ENCODE measurements at regions not wholly inside any gene's neighbourhood (a gene's known extent, or its start where the extent isn't known, plus 50 kb on each side); places are given as distances from the start of the nearest gene placed in this dataset.
"Not testable (repeated sequence)": the region's sequence is repeated elsewhere in the genome, so short reads cannot be mapped to it uniquely, and the experiment has no call there.

DNA sequence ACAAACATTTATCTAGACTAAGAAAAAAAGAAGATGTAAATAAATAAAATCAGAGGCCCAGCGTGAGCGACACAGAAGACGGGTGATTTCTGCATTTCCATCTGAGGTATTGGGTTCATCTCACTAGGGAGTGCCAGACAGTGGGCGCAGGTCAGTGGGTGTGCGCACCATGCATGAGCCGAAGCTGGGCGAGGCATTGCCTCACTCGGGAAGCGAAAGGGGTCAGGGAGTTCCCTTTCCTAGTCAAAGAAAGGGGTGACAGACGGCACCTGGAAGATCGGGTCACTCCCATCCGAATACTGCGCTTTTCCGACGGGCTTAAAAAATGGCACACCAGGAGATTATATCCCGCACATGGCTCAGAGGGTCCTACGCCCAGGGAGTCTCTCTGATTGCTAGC, 79.5 kb upstream of the ABCD2 start:
- DNase-seq (ENCODE audit: extremely low read depth, low read depth), result not testable (repeated sequence)

DNA sequence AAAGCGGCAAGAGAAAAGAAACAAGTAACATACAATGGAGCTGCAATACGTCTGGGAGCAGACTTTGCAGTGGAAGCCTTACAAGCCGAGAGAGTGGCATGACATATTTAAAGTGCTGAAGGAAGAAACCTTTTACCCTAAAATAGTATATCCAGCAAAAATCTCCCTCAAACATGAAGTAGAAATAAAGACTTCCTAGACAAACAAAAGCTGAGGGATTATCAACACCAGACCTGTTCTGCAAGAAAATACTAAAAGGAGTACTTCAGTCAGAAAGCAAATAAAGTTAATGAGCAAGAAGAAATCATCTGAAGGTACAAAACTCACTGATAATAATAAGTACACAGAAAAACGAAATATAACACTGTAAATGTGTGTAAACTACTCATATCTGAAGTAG, 77.5 kb upstream of the ABCD2 start:
- no peak for DNase-seq (ENCODE audit: extremely low read depth, low read depth)
- TF ChIP-seq, protein P1, sequence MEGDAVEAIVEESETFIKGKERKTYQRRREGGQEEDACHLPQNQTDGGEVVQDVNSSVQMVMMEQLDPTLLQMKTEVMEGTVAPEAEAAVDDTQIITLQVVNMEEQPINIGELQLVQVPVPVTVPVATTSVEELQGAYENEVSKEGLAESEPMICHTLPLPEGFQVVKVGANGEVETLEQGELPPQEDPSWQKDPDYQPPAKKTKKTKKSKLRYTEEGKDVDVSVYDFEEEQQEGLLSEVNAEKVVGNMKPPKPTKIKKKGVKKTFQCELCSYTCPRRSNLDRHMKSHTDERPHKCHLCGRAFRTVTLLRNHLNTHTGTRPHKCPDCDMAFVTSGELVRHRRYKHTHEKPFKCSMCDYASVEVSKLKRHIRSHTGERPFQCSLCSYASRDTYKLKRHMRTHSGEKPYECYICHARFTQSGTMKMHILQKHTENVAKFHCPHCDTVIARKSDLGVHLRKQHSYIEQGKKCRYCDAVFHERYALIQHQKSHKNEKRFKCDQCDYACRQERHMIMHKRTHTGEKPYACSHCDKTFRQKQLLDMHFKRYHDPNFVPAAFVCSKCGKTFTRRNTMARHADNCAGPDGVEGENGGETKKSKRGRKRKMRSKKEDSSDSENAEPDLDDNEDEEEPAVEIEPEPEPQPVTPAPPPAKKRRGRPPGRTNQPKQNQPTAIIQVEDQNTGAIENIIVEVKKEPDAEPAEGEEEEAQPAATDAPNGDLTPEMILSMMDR (IDR thresholded peaks at IDR 0.05; ENCODE audit: low read depth, low read length), result no peak

DNA sequence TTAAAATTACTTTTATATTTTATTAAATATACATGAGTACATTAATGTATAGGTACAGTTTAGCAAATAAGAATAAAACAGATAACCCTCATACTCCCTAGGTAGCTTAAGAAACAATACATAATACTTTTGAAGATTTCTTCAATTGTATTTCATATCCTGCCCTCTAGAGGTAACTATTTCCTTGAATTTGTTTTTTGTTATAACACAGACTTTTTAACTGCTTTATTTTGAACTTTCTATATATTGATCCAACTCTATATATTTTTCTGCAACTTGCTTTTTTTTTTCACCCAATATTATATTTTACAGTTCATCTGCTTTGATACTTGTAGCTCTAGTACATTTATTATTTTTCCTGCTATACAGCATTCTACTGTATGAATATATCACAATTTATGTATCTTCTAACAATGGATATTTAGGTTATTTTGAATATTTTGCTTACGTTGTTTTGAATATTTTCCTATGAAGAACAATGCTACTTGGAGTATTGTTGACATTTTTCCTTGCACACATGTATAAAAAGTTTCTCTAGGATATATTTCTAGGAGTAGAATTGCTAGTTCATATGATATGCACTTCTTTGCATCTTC, 72.8 kb upstream of the ABCD2 start:
- DNase-seq (ENCODE audit: extremely low read depth, low read depth), result no peak
- TF ChIP-seq, protein P1 (IDR thresholded peaks at IDR 0.05; ENCODE audit: low read depth, low read length), result peak; percentile 20

DNA sequence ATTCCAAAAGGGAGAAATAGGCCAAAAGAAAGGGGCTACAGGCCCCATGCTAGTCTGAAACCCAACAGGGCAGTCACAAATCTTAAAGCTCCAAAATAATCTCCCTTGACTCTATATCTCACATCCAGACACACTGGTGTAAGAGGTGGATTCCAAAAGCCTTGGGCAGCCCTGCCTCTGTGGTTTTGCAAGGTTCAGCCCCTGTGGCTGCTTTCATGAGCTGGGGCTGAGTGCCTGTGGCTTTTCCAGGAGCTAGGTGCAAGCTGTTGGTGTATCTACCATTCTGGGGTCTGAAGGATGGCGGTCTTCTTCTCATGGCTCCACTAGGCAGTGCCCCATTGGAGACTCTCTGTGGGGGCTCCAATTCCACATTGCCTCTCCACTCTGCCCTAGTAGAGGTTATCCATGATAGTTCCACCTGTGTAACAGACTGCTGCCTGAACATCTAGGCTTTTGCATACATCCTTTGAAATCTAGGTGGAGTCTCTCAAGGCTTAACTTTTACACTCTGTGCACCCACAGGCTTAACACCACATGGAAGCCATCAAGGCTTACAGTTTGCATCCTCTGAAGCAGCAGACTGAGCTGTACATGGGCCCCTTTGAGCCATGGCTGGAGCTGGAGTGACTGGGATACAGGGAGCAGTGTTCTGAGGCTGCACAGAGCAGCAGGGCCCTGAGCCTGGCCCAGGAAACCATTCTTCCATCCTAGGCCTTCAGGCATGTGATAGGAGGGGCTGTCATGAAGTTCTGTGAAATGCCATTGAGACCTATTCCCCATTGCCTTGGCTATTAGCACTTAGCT, 66.5 kb upstream of the ABCD2 start:
- TF ChIP-seq, protein P1 (IDR thresholded peaks at IDR 0.05; ENCODE audit: low read depth, low read length), result no peak
- DNase-seq (ENCODE audit: extremely low read depth, low read depth), result no peak

DNA sequence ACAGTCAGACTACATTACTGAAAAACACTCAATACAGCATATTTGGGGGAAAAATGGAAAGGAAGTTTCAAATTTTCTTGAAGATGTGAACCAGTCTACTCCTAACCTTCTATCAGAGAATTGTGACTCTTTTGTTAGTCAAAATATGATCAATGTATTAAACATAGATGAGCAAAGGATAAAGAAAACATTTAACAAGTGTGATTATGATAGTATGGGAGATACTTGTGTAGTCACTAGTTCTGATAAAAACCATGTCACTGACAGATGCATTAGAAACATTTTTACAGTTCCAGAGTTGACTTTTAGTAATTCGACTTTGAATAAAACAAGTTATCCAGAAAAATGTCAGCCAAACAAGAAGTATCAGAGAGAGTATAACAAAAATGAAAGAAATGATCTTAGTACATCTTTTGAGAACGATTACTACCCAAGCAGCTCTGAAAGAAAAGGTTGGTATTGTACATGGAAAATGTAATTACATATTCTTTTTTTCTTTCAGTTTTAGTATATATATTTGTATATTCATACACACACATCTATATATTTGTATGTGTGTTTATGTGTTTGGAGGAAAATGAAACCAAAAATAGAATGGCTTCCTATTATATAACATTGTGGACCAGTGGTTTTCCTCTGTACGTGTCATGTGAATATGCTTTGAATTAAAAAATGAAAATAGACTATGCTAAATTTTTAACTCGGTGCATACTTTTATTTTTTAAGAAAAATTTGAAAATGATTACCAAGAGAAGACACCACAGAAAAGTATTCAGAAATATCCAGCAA, 63.3 kb upstream of the ABCD2 start:
- TF ChIP-seq, protein P1 (IDR thresholded peaks at IDR 0.05; ENCODE audit: low read depth, low read length), result no peak
- DNase-seq (ENCODE audit: extremely low read depth, low read depth), result no peak

DNA sequence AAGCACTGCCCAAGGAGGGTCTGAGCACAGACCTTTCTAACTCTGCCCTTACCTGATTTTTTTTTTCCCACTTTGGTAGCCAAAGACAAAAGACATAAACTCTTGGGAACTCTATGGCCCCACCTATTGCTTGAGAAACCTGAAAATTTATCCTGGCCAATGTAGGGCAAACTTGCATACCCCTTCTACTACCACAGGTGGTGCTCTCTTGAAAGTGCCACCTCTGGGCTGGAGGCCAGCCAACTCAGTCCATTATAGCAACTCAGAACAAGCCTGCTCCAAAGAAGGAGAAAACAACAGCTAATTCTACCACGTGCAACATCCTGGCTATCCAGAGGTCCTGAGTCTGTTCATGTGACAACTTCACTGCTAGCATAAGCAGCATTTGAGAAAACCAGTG, 55.7 kb upstream of the ABCD2 start:
- TF ChIP-seq, protein P1 (IDR thresholded peaks at IDR 0.05; ENCODE audit: low read depth, low read length), result no peak
- no peak for DNase-seq (ENCODE audit: extremely low read depth, low read depth)

DNA sequence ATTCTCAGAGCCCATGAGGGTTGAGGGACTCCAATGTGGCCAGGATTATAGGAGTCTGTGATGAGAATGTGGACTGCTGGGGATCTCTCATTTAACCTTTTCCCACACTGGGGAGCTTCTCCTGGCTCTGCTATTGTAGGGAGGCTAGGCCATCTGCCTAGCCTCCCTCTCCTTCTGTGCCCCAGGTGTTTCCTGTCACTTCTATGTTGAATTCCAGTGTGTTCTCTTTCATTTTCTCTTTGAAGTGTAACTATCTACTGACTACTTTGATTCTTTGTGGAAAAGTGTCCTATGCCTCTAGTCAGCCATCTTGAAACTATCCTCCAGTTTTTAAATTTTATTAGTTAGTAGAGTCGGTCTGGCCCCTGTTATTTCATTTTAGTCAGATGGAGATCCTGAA, 53.4 kb upstream of the ABCD2 start:
- no peak for DNase-seq (ENCODE audit: extremely low read depth, low read depth)
- TF ChIP-seq, protein P1 (IDR thresholded peaks at IDR 0.05; ENCODE audit: low read depth, low read length), result no peak
